ENCODE measurements at regions not wholly inside any gene's neighbourhood (a gene's known extent, or its start where the extent isn't known, plus 50 kb on each side); places are given as distances from the start of the nearest gene placed in this dataset.

DNA sequence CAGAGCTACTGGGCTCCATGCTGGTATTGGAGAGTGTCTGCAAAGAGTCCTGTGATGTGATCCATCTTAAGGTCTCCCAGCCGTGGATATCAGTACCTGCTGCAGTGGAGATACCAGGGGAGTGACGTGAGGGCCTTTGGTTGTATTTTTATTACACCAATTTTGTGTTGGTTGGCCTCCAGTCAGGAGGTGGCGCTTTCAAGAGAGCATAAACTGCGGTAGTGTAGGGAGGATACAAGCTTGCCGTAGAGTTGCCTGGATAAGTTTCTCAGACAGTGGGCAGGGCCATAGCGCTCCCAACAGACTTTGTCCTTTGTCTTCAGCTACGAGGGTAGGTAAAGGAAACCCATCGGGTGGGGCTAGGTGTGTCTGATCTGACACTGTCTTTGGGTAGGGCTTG is 113.0 kb upstream of the CEP162 start:
- no peaks in the 10 kb centered on the region for H3K27me3 ChIP-seq (ENCODE audit: control insufficient read depth, insufficient read depth, low read length, poor library complexity, severe bottlenecking)
- H3K27me3 Mint-ChIP-seq (ENCODE audit: insufficient read depth): peaks cover 1% of the 10 kb centered on the region
- H3K9me3 ChIP-seq (ENCODE audit: control insufficient read depth, low read length): peaks cover 37% of the 10 kb centered on the region
- no peak overlapping the region for H3K27ac Mint-ChIP-seq
- peaks cover 11% of the 10 kb centered on the region for H3K36me3 Mint-ChIP-seq (ENCODE audit: low read depth)
- WGBS, 2 experiments (ENCODE audit: insufficient coverage in 1 of 2, insufficient read length in 1 of 2): 95% methylated on average over 4 to 8 of the region's 8 CpGs
- no peaks in the 10 kb centered on the region for H3K4me1 ChIP-seq (ENCODE audit: control insufficient read depth, insufficient read depth, low read length)
- DNase-seq: no peak
- no peak overlapping the region for H3K4me3 Mint-ChIP-seq
- no peak overlapping the region for H3K9ac ChIP-seq (ENCODE audit: extremely low read depth, low read length, poor library complexity, severe bottlenecking)
- peaks cover 3% of the 10 kb centered on the region for H3K4me1 Mint-ChIP-seq
- TF ChIP-seq, protein P1, sequence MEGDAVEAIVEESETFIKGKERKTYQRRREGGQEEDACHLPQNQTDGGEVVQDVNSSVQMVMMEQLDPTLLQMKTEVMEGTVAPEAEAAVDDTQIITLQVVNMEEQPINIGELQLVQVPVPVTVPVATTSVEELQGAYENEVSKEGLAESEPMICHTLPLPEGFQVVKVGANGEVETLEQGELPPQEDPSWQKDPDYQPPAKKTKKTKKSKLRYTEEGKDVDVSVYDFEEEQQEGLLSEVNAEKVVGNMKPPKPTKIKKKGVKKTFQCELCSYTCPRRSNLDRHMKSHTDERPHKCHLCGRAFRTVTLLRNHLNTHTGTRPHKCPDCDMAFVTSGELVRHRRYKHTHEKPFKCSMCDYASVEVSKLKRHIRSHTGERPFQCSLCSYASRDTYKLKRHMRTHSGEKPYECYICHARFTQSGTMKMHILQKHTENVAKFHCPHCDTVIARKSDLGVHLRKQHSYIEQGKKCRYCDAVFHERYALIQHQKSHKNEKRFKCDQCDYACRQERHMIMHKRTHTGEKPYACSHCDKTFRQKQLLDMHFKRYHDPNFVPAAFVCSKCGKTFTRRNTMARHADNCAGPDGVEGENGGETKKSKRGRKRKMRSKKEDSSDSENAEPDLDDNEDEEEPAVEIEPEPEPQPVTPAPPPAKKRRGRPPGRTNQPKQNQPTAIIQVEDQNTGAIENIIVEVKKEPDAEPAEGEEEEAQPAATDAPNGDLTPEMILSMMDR (conservative IDR thresholded peaks at IDR 0.05): no peak
- no peak overlapping the region for H3K4me3 ChIP-seq (ENCODE audit: low read length)
- no peak overlapping the region for H3K27ac ChIP-seq (ENCODE audit: low read depth, low read length)
- no peaks in the 10 kb centered on the region for H3K36me3 ChIP-seq (ENCODE audit: control insufficient read depth, insufficient read depth, low read length)
- H3K9me3 Mint-ChIP-seq: peaks cover 27% of the 10 kb centered on the region

DNA sequence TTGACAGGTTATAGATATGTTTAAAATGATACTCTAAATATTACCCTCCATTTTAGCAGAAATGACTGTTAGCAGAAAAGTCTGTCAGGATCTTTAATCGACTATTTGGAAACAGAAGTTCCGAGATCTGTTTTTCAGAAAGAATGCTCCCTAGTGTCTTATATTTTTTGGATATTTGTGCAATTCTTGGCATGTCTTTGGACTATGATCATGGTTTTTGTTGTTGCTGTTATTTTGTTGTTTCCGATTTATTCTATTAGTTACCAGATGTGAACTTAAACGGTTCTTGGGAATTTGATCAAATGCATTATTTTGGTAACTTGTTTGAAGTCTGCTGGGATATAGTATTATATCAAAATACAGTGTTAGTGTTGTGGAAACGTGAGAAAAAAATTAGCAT is 106.4 kb upstream of the CEP162 start:
- 75% methylated on average over 5 of the region's 5 CpGs for WGBS, 2 experiments (ENCODE audit: insufficient coverage in 1 of 2, insufficient read length in 1 of 2)
- TF ChIP-seq, protein P1 (conservative IDR thresholded peaks at IDR 0.05): no peak
- H3K9me3 Mint-ChIP-seq: peaks cover 26% of the 10 kb centered on the region

DNA sequence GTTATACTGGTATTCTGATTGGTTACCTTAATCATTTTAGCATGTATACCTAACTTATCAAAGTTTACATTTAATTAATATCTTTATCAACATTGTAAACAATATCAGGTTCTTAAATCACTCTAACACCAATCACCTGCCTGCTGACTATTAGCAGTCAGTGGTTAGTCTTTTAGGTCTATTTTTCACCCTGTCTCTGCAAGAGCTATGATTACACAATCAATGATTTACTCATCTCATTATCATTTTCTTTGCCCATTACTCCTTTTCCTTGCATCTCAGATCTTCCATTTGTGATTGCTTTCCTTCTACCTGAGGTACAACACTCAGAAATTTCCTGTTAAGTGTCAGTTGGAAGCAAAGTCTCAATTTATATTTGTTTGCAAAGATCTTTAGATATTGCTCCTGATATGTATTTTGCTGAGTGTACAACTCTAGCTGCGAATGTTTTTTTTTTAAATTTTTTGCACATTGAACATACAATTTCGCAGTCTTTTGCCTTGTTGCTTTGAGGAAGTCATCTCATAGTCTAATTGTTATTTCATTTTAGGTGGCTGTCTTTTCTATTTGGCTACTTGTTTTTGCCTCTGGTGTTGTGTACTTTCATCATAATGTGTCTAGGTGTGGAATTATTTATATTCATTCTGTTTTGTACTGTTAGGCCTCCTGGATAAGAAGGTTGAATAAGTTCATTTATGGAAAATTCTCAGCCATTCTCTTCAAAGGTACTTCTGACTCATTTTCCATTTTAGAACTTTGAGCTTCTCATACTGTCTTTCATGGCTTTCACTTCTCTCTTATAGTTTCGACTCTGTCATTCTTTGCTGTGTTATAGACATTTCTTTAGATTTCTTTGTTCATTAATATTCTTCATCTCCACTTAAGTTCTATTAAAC is 104.9 kb upstream of the CEP162 start:
- peaks cover 18% of the 10 kb centered on the region for H3K9me3 Mint-ChIP-seq
- H3K9me3 ChIP-seq (ENCODE audit: control insufficient read depth, low read length): peaks cover 17% of the 10 kb centered on the region
- H3K27me3 ChIP-seq (ENCODE audit: control insufficient read depth, insufficient read depth, low read length, poor library complexity, severe bottlenecking): no peaks in the 10 kb centered on the region
- no peaks in the 10 kb centered on the region for H3K36me3 ChIP-seq (ENCODE audit: control insufficient read depth, insufficient read depth, low read length)
- H3K9ac ChIP-seq (ENCODE audit: extremely low read depth, low read length, poor library complexity, severe bottlenecking): no peak overlapping the region
- peaks cover 32% of the 10 kb centered on the region for H3K4me1 Mint-ChIP-seq
- WGBS, 2 experiments (ENCODE audit: insufficient coverage in 1 of 2, insufficient read length in 1 of 2): 78% methylated on average over 3 of the region's 3 CpGs; no CpG with 5 or more reads in 1 of the 2 experiments
- H3K27ac Mint-ChIP-seq: no peak overlapping the region
- no peak for DNase-seq
- TF ChIP-seq, protein P1 (conservative IDR thresholded peaks at IDR 0.05): no peak
- H3K4me1 ChIP-seq (ENCODE audit: control insufficient read depth, insufficient read depth, low read length): peaks cover 16% of the 10 kb centered on the region
- H3K27ac ChIP-seq (ENCODE audit: low read depth, low read length): no peak overlapping the region
- no peaks in the 10 kb centered on the region for H3K27me3 Mint-ChIP-seq (ENCODE audit: insufficient read depth)
- no peak overlapping the region for H3K4me3 Mint-ChIP-seq
- peak overlapping the region; percentile 6 for H3K4me3 ChIP-seq (ENCODE audit: low read length)
- peaks cover 12% of the 10 kb centered on the region for H3K36me3 Mint-ChIP-seq (ENCODE audit: low read depth)

More for the DNA sequence above, 106.4 kb upstream of the CEP162 start:
- peaks cover 12% of the 10 kb centered on the region for H3K36me3 Mint-ChIP-seq (ENCODE audit: low read depth)
- Histone ChIP-seq H3K4me3 (ENCODE audit: low read length) (no peak overlapping the region), H3K27me3 (ENCODE audit: control insufficient read depth, insufficient read depth, low read length, poor library complexity, severe bottlenecking) (no peaks in the 10 kb centered on the region), H3K9ac (ENCODE audit: extremely low read depth, low read length, poor library complexity, severe bottlenecking) (no peak overlapping the region), H3K27ac (ENCODE audit: low read depth, low read length) (no peak overlapping the region), H3K9me3 (ENCODE audit: control insufficient read depth, low read length) (peaks cover 20% of the 10 kb centered on the region), H3K4me1 (ENCODE audit: control insufficient read depth, insufficient read depth, low read length) (peaks cover 16% of the 10 kb centered on the region), H3K36me3 (ENCODE audit: control insufficient read depth, insufficient read depth, low read length) (no peaks in the 10 kb centered on the region)
- no peaks in the 10 kb centered on the region for H3K27me3 Mint-ChIP-seq (ENCODE audit: insufficient read depth)
- peaks cover 34% of the 10 kb centered on the region for H3K4me1 Mint-ChIP-seq
- no peak overlapping the region for H3K27ac Mint-ChIP-seq
- H3K4me3 Mint-ChIP-seq: no peak overlapping the region
- DNase-seq: no peak
